Glutamatergic neuron (in vitro differentiated cells): ENCODE measurements at regions not wholly inside any gene's neighbourhood (a gene's known extent, or its start where the extent isn't known, plus 50 kb on each side); places are given as distances from the start of the nearest gene placed in this dataset.

Experiments
- DNase-seq: peaks from one replicate; pipeline ENCODE4 v3.0.0; 2022
- H3K27ac Mint-ChIP-seq: one replicate; pipeline ENCODE4 v1.8.0; 2020; ENCODE audit warnings: mild to moderate bottlenecking, mixed read lengths, inconsistent platforms; ENCODE audit not compliant: unreplicated experiment
- H3K27me3 Mint-ChIP-seq: one replicate; pipeline ENCODE4 v1.8.0; 2020; ENCODE audit warnings: mild to moderate bottlenecking, moderate library complexity, mixed read lengths, inconsistent platforms; ENCODE audit not compliant: unreplicated experiment
- H3K36me3 Mint-ChIP-seq: one replicate; pipeline ENCODE4 v1.8.0; 2020; ENCODE audit warnings: mild to moderate bottlenecking, mixed read lengths, inconsistent platforms; ENCODE audit not compliant: unreplicated experiment
- H3K4me1 Mint-ChIP-seq: one replicate; pipeline ENCODE4 v1.8.0; 2020; ENCODE audit warnings: mild to moderate bottlenecking, low read depth, mixed read lengths, inconsistent platforms; ENCODE audit not compliant: unreplicated experiment
- H3K4me3 Mint-ChIP-seq: one replicate; pipeline ENCODE4 v1.8.0; 2020; ENCODE audit warnings: mild to moderate bottlenecking, mixed read lengths, inconsistent platforms; ENCODE audit not compliant: unreplicated experiment
- H3K9me3 Mint-ChIP-seq: one replicate; pipeline ENCODE4 v1.8.0; 2020; ENCODE audit warnings: mild to moderate bottlenecking, moderate library complexity, mixed read lengths, inconsistent platforms; ENCODE audit not compliant: unreplicated experiment
- CTCF ChIP-seq: fragments of 200-600 bp; sonication (generic); IDR thresholded peaks from one replicate; pipeline ENCODE4 v1.5.0; 2021; ENCODE audit not compliant: partially characterized antibody, unreplicated experiment

- TF ChIP-seq CTCF = no peak
- Mint-ChIP-seq H3K27ac (no peak overlapping the region), H3K4me3 (no peak overlapping the region), H3K27me3 (peaks cover 1% of the 10 kb centered on the region), H3K9me3 (no peaks in the 10 kb centered on the region), H3K36me3 (no peaks in the 10 kb centered on the region), H3K4me1 (peaks cover 9% of the 10 kb centered on the region)
- DNase-seq = no peak
These were observed 318.5 kb downstream of the MIAT start for GRCh38 chr22:26975865-26976264.

- no peak for DNase-seq
- Mint-ChIP-seq H3K27ac (no peak overlapping the region), H3K27me3 (peaks cover 5% of the 10 kb centered on the region), H3K9me3 (peaks cover 2% of the 10 kb centered on the region), H3K4me3 (no peak overlapping the region), H3K4me1 (peaks cover 12% of the 10 kb centered on the region), H3K36me3 (no peaks in the 10 kb centered on the region)
- TF ChIP-seq CTCF = no peak
These were observed 320.5 kb downstream of the MIAT start for GRCh38 chr22:26977741-26978376.

- Mint-ChIP-seq H3K4me3 (no peak overlapping the region), H3K27me3 (peaks cover 5% of the 10 kb centered on the region), H3K36me3 (no peaks in the 10 kb centered on the region), H3K27ac (no peak overlapping the region), H3K4me1 (peaks cover 12% of the 10 kb centered on the region), H3K9me3 (peaks cover 2% of the 10 kb centered on the region)
- TF ChIP-seq CTCF = no peak
- DNase-seq = no peak
These were observed 321.9 kb downstream of the MIAT start for GRCh38 chr22:26979294-26979693.

GRCh38 chr22:26981111-26981510 is 323.7 kb downstream of the MIAT start:
- no peak for TF ChIP-seq CTCF
- Mint-ChIP-seq H3K27ac (no peak overlapping the region), H3K27me3 (peaks cover 5% of the 10 kb centered on the region)

GRCh38 chr22:26981541-26981940 is 324.2 kb downstream of the MIAT start:
- H3K27ac Mint-ChIP-seq = no peak overlapping the region
- no peak overlapping the region for H3K4me3 Mint-ChIP-seq
- no peak for DNase-seq
- peaks cover 2% of the 10 kb centered on the region for H3K9me3 Mint-ChIP-seq
- no peak for TF ChIP-seq CTCF
- peaks cover 15% of the 10 kb centered on the region for H3K4me1 Mint-ChIP-seq
- no peaks in the 10 kb centered on the region for H3K36me3 Mint-ChIP-seq
- peaks cover 5% of the 10 kb centered on the region for H3K27me3 Mint-ChIP-seq

More at GRCh38 chr22:26981111-26981510, 323.7 kb downstream of the MIAT start:
- Mint-ChIP-seq H3K36me3 (no peaks in the 10 kb centered on the region), H3K9me3 (peaks cover 2% of the 10 kb centered on the region), H3K4me3 (no peak overlapping the region), H3K4me1 (peaks cover 15% of the 10 kb centered on the region)
- no peak for DNase-seq
